ENCODE measurements at regions not wholly inside any gene's neighbourhood (a gene's known extent, or its start where the extent isn't known, plus 50 kb on each side); places are given as distances from the start of the nearest gene placed in this dataset.

DNA sequence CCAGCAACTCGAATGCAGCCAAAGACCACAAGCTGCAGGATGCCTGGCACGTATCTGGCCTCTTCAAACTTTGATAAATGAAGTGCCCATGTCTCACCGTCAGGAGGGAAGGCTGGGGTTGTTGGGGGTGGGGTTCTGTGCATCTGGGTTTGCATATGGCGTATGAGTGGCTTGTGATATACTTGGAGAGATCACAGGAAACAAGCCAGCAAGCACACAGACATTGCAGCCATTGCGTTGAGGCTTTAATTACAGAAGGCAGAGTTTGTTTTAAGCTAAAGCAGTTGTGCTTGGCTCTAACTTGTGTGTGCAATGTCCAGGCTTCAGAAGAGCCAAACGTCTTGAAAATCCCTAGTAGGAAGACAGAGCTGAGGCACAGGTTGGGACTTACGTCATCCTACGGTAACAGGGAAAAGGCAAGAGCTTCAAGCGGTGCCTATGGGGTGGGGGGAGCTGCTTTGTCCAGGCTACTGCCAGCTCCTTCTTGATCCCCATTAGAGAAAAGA lies 109.2 kb downstream of the ASB7 start:
- no peak for DNase-seq (ENCODE audit: low spot score)
- TF ChIP-seq FOXA2 (IDR thresholded peaks at IDR 0.05) (no peak), JUND (IDR thresholded peaks at IDR 0.05) (no peak), RXRA (IDR thresholded peaks at IDR 0.05) (no peak), GABPA (IDR thresholded peaks at IDR 0.05 in 1 of 2, conservative IDR thresholded peaks at IDR 0.05 in 1 of 2) (no peak), FOXA1 (IDR thresholded peaks at IDR 0.05) (no peak), MAX (IDR thresholded peaks at IDR 0.05) (no peak), SP1 (IDR thresholded peaks at IDR 0.05) (no peak), EGR1 (IDR thresholded peaks at IDR 0.05; ENCODE audit: low read depth in 2 of 2) (no peak), HNF4A (conservative IDR thresholded peaks at IDR 0.05) (no peak), ZBTB33 (IDR thresholded peaks at IDR 0.05) (no peak), YY1 (IDR thresholded peaks at IDR 0.05) (no peak), RAD21 (IDR thresholded peaks at IDR 0.05) (no peak), CTCF (IDR thresholded peaks at IDR 0.05; ENCODE audit: low read depth, low read length, missing input control) (no peak), HNF4G (IDR thresholded peaks at IDR 0.05) (no peak)
- TF ChIP-seq, protein P1, sequence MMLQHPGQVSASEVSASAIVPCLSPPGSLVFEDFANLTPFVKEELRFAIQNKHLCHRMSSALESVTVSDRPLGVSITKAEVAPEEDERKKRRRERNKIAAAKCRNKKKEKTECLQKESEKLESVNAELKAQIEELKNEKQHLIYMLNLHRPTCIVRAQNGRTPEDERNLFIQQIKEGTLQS (IDR thresholded peaks at IDR 0.05), result no peak
- TF ChIP-seq, protein P2, sequence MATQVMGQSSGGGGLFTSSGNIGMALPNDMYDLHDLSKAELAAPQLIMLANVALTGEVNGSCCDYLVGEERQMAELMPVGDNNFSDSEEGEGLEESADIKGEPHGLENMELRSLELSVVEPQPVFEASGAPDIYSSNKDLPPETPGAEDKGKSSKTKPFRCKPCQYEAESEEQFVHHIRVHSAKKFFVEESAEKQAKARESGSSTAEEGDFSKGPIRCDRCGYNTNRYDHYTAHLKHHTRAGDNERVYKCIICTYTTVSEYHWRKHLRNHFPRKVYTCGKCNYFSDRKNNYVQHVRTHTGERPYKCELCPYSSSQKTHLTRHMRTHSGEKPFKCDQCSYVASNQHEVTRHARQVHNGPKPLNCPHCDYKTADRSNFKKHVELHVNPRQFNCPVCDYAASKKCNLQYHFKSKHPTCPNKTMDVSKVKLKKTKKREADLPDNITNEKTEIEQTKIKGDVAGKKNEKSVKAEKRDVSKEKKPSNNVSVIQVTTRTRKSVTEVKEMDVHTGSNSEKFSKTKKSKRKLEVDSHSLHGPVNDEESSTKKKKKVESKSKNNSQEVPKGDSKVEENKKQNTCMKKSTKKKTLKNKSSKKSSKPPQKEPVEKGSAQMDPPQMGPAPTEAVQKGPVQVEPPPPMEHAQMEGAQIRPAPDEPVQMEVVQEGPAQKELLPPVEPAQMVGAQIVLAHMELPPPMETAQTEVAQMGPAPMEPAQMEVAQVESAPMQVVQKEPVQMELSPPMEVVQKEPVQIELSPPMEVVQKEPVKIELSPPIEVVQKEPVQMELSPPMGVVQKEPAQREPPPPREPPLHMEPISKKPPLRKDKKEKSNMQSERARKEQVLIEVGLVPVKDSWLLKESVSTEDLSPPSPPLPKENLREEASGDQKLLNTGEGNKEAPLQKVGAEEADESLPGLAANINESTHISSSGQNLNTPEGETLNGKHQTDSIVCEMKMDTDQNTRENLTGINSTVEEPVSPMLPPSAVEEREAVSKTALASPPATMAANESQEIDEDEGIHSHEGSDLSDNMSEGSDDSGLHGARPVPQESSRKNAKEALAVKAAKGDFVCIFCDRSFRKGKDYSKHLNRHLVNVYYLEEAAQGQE (IDR thresholded peaks at IDR 0.05), result no peak
- H3K36me3 ChIP-seq (ENCODE audit: control insufficient read depth in 4 of 4, insufficient read depth in 3 of 4, low read depth in 1 of 4, low read length in 3 of 4), result no peaks in the 10 kb centered on the region
- no peak overlapping the region for H3K9ac ChIP-seq (ENCODE audit: low read depth in 1 of 2, low read length in 2 of 2)
- peaks cover 7 to 19% (median 13%) of the 10 kb centered on the region in 4 donors for H3K4me1 ChIP-seq (ENCODE audit: control insufficient read depth in 4 of 4, insufficient read depth in 4 of 4, low read length in 3 of 4)
- 66% methylated on average over 9 of the region's 9 CpGs for WGBS
- H3K4me3 ChIP-seq (ENCODE audit: low read depth in 1 of 3, low read length in 3 of 3), result no peak overlapping the region
- peaks cover 0 to 2% (median 0%) of the 10 kb centered on the region in 4 donors for H3K9me3 ChIP-seq (ENCODE audit: control insufficient read depth in 4 of 4, low read length in 3 of 4)
- no peak overlapping the region for H3K27ac ChIP-seq (ENCODE audit: low read depth in 1 of 2, low read length in 2 of 2)
- peaks cover 0 to 16% (median 6%) of the 10 kb centered on the region in 4 donors for H3K27me3 ChIP-seq (ENCODE audit: control insufficient read depth in 4 of 4, insufficient read depth in 4 of 4, low read length in 3 of 4)

GRCh38 chr15:100712226-100712625 lies 109.8 kb downstream of the ASB7 start:
- Histone ChIP-seq H3K4me1 (ENCODE audit: control insufficient read depth in 4 of 4, insufficient read depth in 4 of 4, low read length in 3 of 4) (peaks cover 9 to 22% (median 16%) of the 10 kb centered on the region in 4 donors), H3K4me3 (ENCODE audit: low read depth in 1 of 3, low read length in 3 of 3) (no peak overlapping the region), H3K9me3 (ENCODE audit: control insufficient read depth in 4 of 4, low read length in 3 of 4) (peaks cover 0 to 2% (median 0%) of the 10 kb centered on the region in 4 donors), H3K27me3 (ENCODE audit: control insufficient read depth in 4 of 4, insufficient read depth in 4 of 4, low read length in 3 of 4) (peaks cover 0 to 16% (median 6%) of the 10 kb centered on the region in 4 donors), H3K9ac (ENCODE audit: low read depth in 1 of 2, low read length in 2 of 2) (no peak overlapping the region), H3K36me3 (ENCODE audit: control insufficient read depth in 4 of 4, insufficient read depth in 3 of 4, low read depth in 1 of 4, low read length in 3 of 4) (no peaks in the 10 kb centered on the region), H3K27ac (ENCODE audit: low read depth in 1 of 2, low read length in 2 of 2) (no peak overlapping the region)
- DNase-seq (ENCODE audit: low spot score), result no peak
- 87% methylated on average over 8 of the region's 8 CpGs for WGBS
- TF ChIP-seq, protein P1 (IDR thresholded peaks at IDR 0.05), result no peak
- TF ChIP-seq FOXA1 (IDR thresholded peaks at IDR 0.05) (no peak), RAD21 (IDR thresholded peaks at IDR 0.05) (no peak), SP1 (IDR thresholded peaks at IDR 0.05) (no peak), YY1 (IDR thresholded peaks at IDR 0.05) (no peak), NR2F2 (IDR thresholded peaks at IDR 0.05) (no peak), HNF4G (IDR thresholded peaks at IDR 0.05) (no peak), TAF1 (conservative IDR thresholded peaks at IDR 0.05) (no peak)
- TF ChIP-seq, protein P2 (IDR thresholded peaks at IDR 0.05), result no peak

All from liver (tissue), 8 donors.